Upper lobe of right lung (tissue), 1 donor: ENCODE measurements at regions not wholly inside any gene's neighbourhood (a gene's known extent, or its start where the extent isn't known, plus 50 kb on each side); places are given as distances from the start of the nearest gene placed in this dataset.

Experiments
- ATAC-seq: fragments of 200-7000 bp; cut with Tn5 transposase; one replicate; pipeline ENCODE4 v1.9.1; 2020; ENCODE audit warnings: mild to moderate bottlenecking, moderate library complexity
- DNase-seq: peaks from one replicate; pipeline ENCODE4 v3.0.0-alpha.2; 2020
- H3K27ac ChIP-seq: fragments of 200-600 bp; one replicate; pipeline ENCODE4 v1.8.0; 2022
- H3K27me3 ChIP-seq: fragments of 200-600 bp; one replicate; pipeline ENCODE4 v1.8.0; 2022; ENCODE audit warnings: mild to moderate bottlenecking
- H3K36me3 ChIP-seq: fragments of 200-600 bp; one replicate; pipeline ENCODE4 v1.8.0; 2022
- H3K4me1 ChIP-seq: fragments of 200-600 bp; one replicate; pipeline ENCODE4 v1.8.0; 2022
- H3K4me3 ChIP-seq: fragments of 200-600 bp; one replicate; pipeline ENCODE4 v1.8.0; 2022; ENCODE audit warnings: mild to moderate bottlenecking
- H3K9me3 ChIP-seq: fragments of 200-600 bp; one replicate; pipeline ENCODE4 v1.8.0; 2022
- CTCF ChIP-seq: fragments of 200-600 bp; IDR thresholded peaks from one replicate; pipeline ENCODE4 v1.8.0; 2022; ENCODE audit warnings: antibody characterized with exemption
- intact Hi-C: fragments of 100-400 bp; cut with DNase I; formaldehyde crosslinking; loops from one replicate; pipeline ENCODE4 v1.11.0; 2022
- donor health status: DM: no; HTN: yes; CAD: no; lungs with severe emphysema.

- Histone ChIP-seq H3K27ac (no peak overlapping the region), H3K9me3 (no peaks in the 10 kb centered on the region), H3K36me3 (no peaks in the 10 kb centered on the region), H3K4me3 (no peak overlapping the region), H3K27me3 (no peaks in the 10 kb centered on the region), H3K4me1 (no peaks in the 10 kb centered on the region)
- intact Hi-C loops: no loop called here
- ATAC-seq (no peak), DNase-seq (no peak)
- TF ChIP-seq CTCF: no peak
Measured at GRCh38 chr6:84330325-84330724, 102.9 kb upstream of the CEP162 start.

GRCh38 chr6:84329516-84329915, 102.1 kb upstream of the CEP162 start:
- H3K4me1 ChIP-seq: no peaks in the 10 kb centered on the region
- no peak for DNase-seq
- no peak overlapping the region for H3K27ac ChIP-seq
- H3K4me3 ChIP-seq: no peak overlapping the region
- intact Hi-C loops: no loop called here
- no peaks in the 10 kb centered on the region for H3K36me3 ChIP-seq
- no peak for ATAC-seq
- TF ChIP-seq CTCF: no peak
- H3K9me3 ChIP-seq: no peaks in the 10 kb centered on the region
- H3K27me3 ChIP-seq: no peaks in the 10 kb centered on the region

- H3K27me3 ChIP-seq: no peaks in the 10 kb centered on the region
- no peak overlapping the region for H3K4me3 ChIP-seq
- no peak for TF ChIP-seq CTCF
- DNase-seq: no peak
- no peaks in the 10 kb centered on the region for H3K9me3 ChIP-seq
- H3K36me3 ChIP-seq: no peaks in the 10 kb centered on the region
- no peak for ATAC-seq
- intact Hi-C loops: no loop called here
- H3K27ac ChIP-seq: no peak overlapping the region
- no peaks in the 10 kb centered on the region for H3K4me1 ChIP-seq
Measured at GRCh38 chr6:84329077-84329476, 101.6 kb upstream of the CEP162 start.

GRCh38 chr6:84317463-84317862, 90.0 kb upstream of the CEP162 start:
- ATAC-seq: no peak
- DNase-seq: no peak
- no peak for TF ChIP-seq CTCF
- Histone ChIP-seq H3K4me1 (no peaks in the 10 kb centered on the region), H3K27ac (no peak overlapping the region), H3K4me3 (no peak overlapping the region), H3K9me3 (peaks cover 5% of the 10 kb centered on the region), H3K36me3 (no peaks in the 10 kb centered on the region), H3K27me3 (no peaks in the 10 kb centered on the region)
- intact Hi-C loops: no loop called here

GRCh38 chr6:84314377-84314898, 87.0 kb upstream of the CEP162 start:
- peaks cover 5% of the 10 kb centered on the region for H3K9me3 ChIP-seq
- TF ChIP-seq CTCF: no peak
- intact Hi-C loops: no loop called here
- no peaks in the 10 kb centered on the region for H3K4me1 ChIP-seq
- no peak overlapping the region for H3K4me3 ChIP-seq
- H3K27me3 ChIP-seq: no peaks in the 10 kb centered on the region
- H3K27ac ChIP-seq: no peak overlapping the region
- DNase-seq (no peak), ATAC-seq (no peak)
- H3K36me3 ChIP-seq: no peaks in the 10 kb centered on the region

- Histone ChIP-seq H3K4me3 (no peak overlapping the region), H3K27ac (no peak overlapping the region), H3K9me3 (no peaks in the 10 kb centered on the region), H3K36me3 (no peaks in the 10 kb centered on the region), H3K27me3 (no peaks in the 10 kb centered on the region), H3K4me1 (no peaks in the 10 kb centered on the region)
- no peak for DNase-seq
- no peak for ATAC-seq
- intact Hi-C loops: no loop called here
- no peak for TF ChIP-seq CTCF
Measured at GRCh38 chr6:84309336-84309735, 81.9 kb upstream of the CEP162 start.
